Left lung (tissue), 4 donors: ENCODE measurements at regions not wholly inside any gene's neighbourhood (a gene's known extent, or its start where the extent isn't known, plus 50 kb on each side); places are given as distances from the start of the nearest gene placed in this dataset.

ENCODE experiments used
- ATAC-seq: fragments of 200-7000 bp; cut with Tn5 transposase; one replicate; pipeline ENCODE4 v1.9.1; 2020; ENCODE audit warnings: moderate library complexity
- DNase-seq, 4 donors: peaks; one replicate each; pipeline ENCODE4 v3.0.0-alpha.2; 2013 to 2020
- H3K27ac ChIP-seq, 2 donors: fragments of 200-600 bp; sonication (generic) in 1 of 2; one replicate each; pipeline versions ENCODE4 v1.5.0 to v1.8.0; 2020 to 2021
- H3K27me3 ChIP-seq, 2 donors: fragments of 200-600 bp; sonication (generic) in 1 of 2; one replicate each; pipeline versions ENCODE4 v1.5.0 to v1.8.0; 2020 to 2021
- H3K36me3 ChIP-seq, 2 donors: fragments of 200-600 bp; sonication (generic) in 1 of 2; one replicate each; pipeline versions ENCODE4 v1.5.0 to v1.8.0; 2020 to 2021
- H3K4me1 ChIP-seq, 2 donors: fragments of 200-600 bp; one replicate each; pipeline ENCODE4 v1.8.0; 2021
- H3K4me3 ChIP-seq, 2 donors: fragments of 200-600 bp; sonication (generic) in 1 of 2; one replicate each; pipeline versions ENCODE4 v1.5.0 to v1.8.0; 2020 to 2021; ENCODE audit warnings: mild to moderate bottlenecking in 1 of 2
- H3K9me3 ChIP-seq, 2 donors: fragments of 200-600 bp; sonication (generic) in 1 of 2; one replicate each; pipeline versions ENCODE4 v1.5.0 to v1.8.0; 2020 to 2021
- intact Hi-C, 2 donors: fragments of 100-400 bp; cut with DNase I; formaldehyde crosslinking; loops; one replicate each; pipeline versions ENCODE4 v1.11.2 to v1.14.2; 2022
- TF ChIP-seq, protein P1 (sequence below), 2 donors: fragments of 200-600 bp; sonication (generic) in 1 of 2; IDR thresholded peaks; one replicate each; pipeline versions ENCODE4 v1.5.0 to v1.8.0; 2021; ENCODE audit warnings: antibody characterized with exemption in 2 of 2
- donor health status: DM: no; HTN: yes; CAD: no.
- donor health status: DM: no; HTN: no; CAD: no.

GRCh38 chr1:218804014-218804785, 369.5 kb upstream of the LYPLAL1 start:
- no peaks in the 10 kb centered on the region for H3K27me3 ChIP-seq
- no peak overlapping the region for H3K4me3 ChIP-seq
- peaks cover 0 to 2% of the 10 kb centered on the region in 2 donors for H3K9me3 ChIP-seq
- no peaks in the 10 kb centered on the region for H3K4me1 ChIP-seq
- TF ChIP-seq, protein P1, sequence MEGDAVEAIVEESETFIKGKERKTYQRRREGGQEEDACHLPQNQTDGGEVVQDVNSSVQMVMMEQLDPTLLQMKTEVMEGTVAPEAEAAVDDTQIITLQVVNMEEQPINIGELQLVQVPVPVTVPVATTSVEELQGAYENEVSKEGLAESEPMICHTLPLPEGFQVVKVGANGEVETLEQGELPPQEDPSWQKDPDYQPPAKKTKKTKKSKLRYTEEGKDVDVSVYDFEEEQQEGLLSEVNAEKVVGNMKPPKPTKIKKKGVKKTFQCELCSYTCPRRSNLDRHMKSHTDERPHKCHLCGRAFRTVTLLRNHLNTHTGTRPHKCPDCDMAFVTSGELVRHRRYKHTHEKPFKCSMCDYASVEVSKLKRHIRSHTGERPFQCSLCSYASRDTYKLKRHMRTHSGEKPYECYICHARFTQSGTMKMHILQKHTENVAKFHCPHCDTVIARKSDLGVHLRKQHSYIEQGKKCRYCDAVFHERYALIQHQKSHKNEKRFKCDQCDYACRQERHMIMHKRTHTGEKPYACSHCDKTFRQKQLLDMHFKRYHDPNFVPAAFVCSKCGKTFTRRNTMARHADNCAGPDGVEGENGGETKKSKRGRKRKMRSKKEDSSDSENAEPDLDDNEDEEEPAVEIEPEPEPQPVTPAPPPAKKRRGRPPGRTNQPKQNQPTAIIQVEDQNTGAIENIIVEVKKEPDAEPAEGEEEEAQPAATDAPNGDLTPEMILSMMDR (IDR thresholded peaks at IDR 0.05) = no peak
- DNase-seq (no peak), ATAC-seq (no peak)
- H3K36me3 ChIP-seq = no peaks in the 10 kb centered on the region
- no peak overlapping the region for H3K27ac ChIP-seq
- intact Hi-C loops = no loop called here

- no peaks in the 10 kb centered on the region for H3K27me3 ChIP-seq
- intact Hi-C loops = no loop called here
- H3K9me3 ChIP-seq = no peaks in the 10 kb centered on the region
- H3K36me3 ChIP-seq = no peaks in the 10 kb centered on the region
- H3K4me3 ChIP-seq = no peak overlapping the region
- no peak overlapping the region for H3K27ac ChIP-seq
- no peaks in the 10 kb centered on the region for H3K4me1 ChIP-seq
- ATAC-seq (no peak), DNase-seq (no peak)
- TF ChIP-seq, protein P1 (IDR thresholded peaks at IDR 0.05) = no peak
Measured at GRCh38 chr1:218809061-218809460, 364.6 kb upstream of the LYPLAL1 start.

- ATAC-seq = no peak
- H3K4me1 ChIP-seq = no peaks in the 10 kb centered on the region
- no peaks in the 10 kb centered on the region for H3K9me3 ChIP-seq
- no peaks in the 10 kb centered on the region for H3K27me3 ChIP-seq
- H3K4me3 ChIP-seq = no peak overlapping the region
- H3K36me3 ChIP-seq = no peaks in the 10 kb centered on the region
- no peak for DNase-seq
- no peak overlapping the region for H3K27ac ChIP-seq
- TF ChIP-seq, protein P1 (IDR thresholded peaks at IDR 0.05) = no peak
- intact Hi-C loops = no loop called here
Measured at GRCh38 chr1:218809625-218810024, 364.1 kb upstream of the LYPLAL1 start.

- H3K9me3 ChIP-seq = no peaks in the 10 kb centered on the region
- intact Hi-C loops = no loop called here
- DNase-seq (no peak), ATAC-seq (no peak)
- H3K4me3 ChIP-seq = no peak overlapping the region
- H3K4me1 ChIP-seq = no peaks in the 10 kb centered on the region
- no peak overlapping the region for H3K27ac ChIP-seq
- H3K27me3 ChIP-seq = no peaks in the 10 kb centered on the region
- no peaks in the 10 kb centered on the region for H3K36me3 ChIP-seq
- TF ChIP-seq, protein P1 (IDR thresholded peaks at IDR 0.05) = no peak
Measured at GRCh38 chr1:218810306-218810705, 363.4 kb upstream of the LYPLAL1 start.

- Histone ChIP-seq H3K27me3 (no peaks in the 10 kb centered on the region), H3K27ac (no peak overlapping the region), H3K36me3 (no peaks in the 10 kb centered on the region), H3K9me3 (no peaks in the 10 kb centered on the region), H3K4me3 (no peak overlapping the region), H3K4me1 (no peaks in the 10 kb centered on the region)
- TF ChIP-seq, protein P1 (IDR thresholded peaks at IDR 0.05) = no peak
- DNase-seq (no peak), ATAC-seq (peak; percentile 40)
- intact Hi-C loops = no loop called here
Measured at GRCh38 chr1:218811497-218811896, 362.2 kb upstream of the LYPLAL1 start.
